Mesothelial cell of epicardium (in vitro differentiated cells): ENCODE measurements at regions not wholly inside any gene's neighbourhood (a gene's known extent, or its start where the extent isn't known, plus 50 kb on each side); places are given as distances from the start of the nearest gene placed in this dataset.
"Not testable (repeated sequence)": the region's sequence is repeated elsewhere in the genome, so short reads cannot be mapped to it uniquely, and the experiment has no call there.

Experiments
- DNase-seq, 2 experiments: peaks; one replicate each; pipeline ENCODE4 v3.0.0; 2021; ENCODE audit warnings: low spot score in 2 of 2; ENCODE audit not compliant: unreplicated experiment in 2 of 2
- H3K27ac Mint-ChIP-seq: 2 replicates; pipeline ENCODE4 v1.8.0; 2021; ENCODE audit warnings: mixed read lengths
- H3K27me3 Mint-ChIP-seq: 2 replicates; pipeline ENCODE4 v1.8.0; 2021; ENCODE audit warnings: low read depth, mixed read lengths
- H3K36me3 Mint-ChIP-seq: 2 replicates; pipeline ENCODE4 v1.8.0; 2021; ENCODE audit warnings: mixed read lengths
- H3K4me1 Mint-ChIP-seq: 2 replicates; pipeline ENCODE4 v1.8.0; 2021; ENCODE audit warnings: mixed read lengths
- H3K4me3 Mint-ChIP-seq: 2 replicates; pipeline ENCODE4 v1.8.0; 2021; ENCODE audit warnings: mild to moderate bottlenecking, moderate library complexity, mixed read lengths
- H3K9me3 Mint-ChIP-seq: 2 replicates; pipeline ENCODE4 v1.8.0; 2021; ENCODE audit warnings: mixed read lengths
- TF ChIP-seq, protein P1 (sequence below): fragments of 200-600 bp; sonication (generic); IDR thresholded peaks from one replicate; pipeline ENCODE4 v1.5.0; 2021; ENCODE audit warnings: antibody characterized with exemption; ENCODE audit not compliant: unreplicated experiment

- no peaks in the 10 kb centered on the region for H3K36me3 Mint-ChIP-seq
- no peak overlapping the region for H3K4me3 Mint-ChIP-seq
- TF ChIP-seq, protein P1, sequence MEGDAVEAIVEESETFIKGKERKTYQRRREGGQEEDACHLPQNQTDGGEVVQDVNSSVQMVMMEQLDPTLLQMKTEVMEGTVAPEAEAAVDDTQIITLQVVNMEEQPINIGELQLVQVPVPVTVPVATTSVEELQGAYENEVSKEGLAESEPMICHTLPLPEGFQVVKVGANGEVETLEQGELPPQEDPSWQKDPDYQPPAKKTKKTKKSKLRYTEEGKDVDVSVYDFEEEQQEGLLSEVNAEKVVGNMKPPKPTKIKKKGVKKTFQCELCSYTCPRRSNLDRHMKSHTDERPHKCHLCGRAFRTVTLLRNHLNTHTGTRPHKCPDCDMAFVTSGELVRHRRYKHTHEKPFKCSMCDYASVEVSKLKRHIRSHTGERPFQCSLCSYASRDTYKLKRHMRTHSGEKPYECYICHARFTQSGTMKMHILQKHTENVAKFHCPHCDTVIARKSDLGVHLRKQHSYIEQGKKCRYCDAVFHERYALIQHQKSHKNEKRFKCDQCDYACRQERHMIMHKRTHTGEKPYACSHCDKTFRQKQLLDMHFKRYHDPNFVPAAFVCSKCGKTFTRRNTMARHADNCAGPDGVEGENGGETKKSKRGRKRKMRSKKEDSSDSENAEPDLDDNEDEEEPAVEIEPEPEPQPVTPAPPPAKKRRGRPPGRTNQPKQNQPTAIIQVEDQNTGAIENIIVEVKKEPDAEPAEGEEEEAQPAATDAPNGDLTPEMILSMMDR: no peak
These were observed 207.0 kb upstream of the ATP10A start for GRCh38 chr15:26070095-26070532.

DNA sequence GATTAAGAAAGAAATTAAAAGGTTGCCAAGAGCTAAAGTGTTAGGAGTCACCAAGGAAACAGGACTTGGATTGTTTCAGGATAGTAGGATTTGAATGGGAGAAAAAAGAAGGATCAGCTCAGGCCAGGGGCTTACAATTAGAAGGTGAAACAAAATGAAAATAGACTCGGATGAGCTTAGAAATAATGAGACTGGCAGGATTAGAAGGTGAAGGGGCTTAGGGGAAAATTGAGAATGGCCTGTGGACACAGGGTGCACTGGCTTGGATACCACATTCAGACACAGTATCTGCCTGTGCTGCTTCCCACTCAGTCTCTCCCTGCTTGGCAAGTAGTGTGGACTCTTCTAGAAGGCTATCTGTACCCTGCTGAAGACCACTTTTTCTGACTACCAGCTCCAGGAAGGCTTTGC, 206.1 kb upstream of the ATP10A start:
- H3K36me3 Mint-ChIP-seq: no peaks in the 10 kb centered on the region

More at GRCh38 chr15:26070095-26070532, 207.0 kb upstream of the ATP10A start:
- no peak overlapping the region for H3K27ac Mint-ChIP-seq
- no peaks in the 10 kb centered on the region for H3K27me3 Mint-ChIP-seq
- H3K9me3 Mint-ChIP-seq: no peaks in the 10 kb centered on the region
- no peak for DNase-seq
- peaks cover 38% of the 10 kb centered on the region for H3K4me1 Mint-ChIP-seq

GRCh38 chr15:26066896-26067295, 203.8 kb upstream of the ATP10A start:
- Mint-ChIP-seq H3K36me3 (no peaks in the 10 kb centered on the region), H3K27me3 (no peaks in the 10 kb centered on the region), H3K4me1 (peaks cover 38% of the 10 kb centered on the region), H3K27ac (peak overlapping the region; percentile 58), H3K4me3 (no peak overlapping the region), H3K9me3 (no peaks in the 10 kb centered on the region)
- TF ChIP-seq, protein P1: no peak
- no peak for DNase-seq

More for the DNA sequence above, 206.1 kb upstream of the ATP10A start:
- no peak for DNase-seq
- TF ChIP-seq, protein P1: no peak
- Mint-ChIP-seq H3K4me3 (no peak overlapping the region), H3K27ac (no peak overlapping the region), H3K27me3 (no peaks in the 10 kb centered on the region), H3K9me3 (no peaks in the 10 kb centered on the region), H3K4me1 (peaks cover 38% of the 10 kb centered on the region)

DNA sequence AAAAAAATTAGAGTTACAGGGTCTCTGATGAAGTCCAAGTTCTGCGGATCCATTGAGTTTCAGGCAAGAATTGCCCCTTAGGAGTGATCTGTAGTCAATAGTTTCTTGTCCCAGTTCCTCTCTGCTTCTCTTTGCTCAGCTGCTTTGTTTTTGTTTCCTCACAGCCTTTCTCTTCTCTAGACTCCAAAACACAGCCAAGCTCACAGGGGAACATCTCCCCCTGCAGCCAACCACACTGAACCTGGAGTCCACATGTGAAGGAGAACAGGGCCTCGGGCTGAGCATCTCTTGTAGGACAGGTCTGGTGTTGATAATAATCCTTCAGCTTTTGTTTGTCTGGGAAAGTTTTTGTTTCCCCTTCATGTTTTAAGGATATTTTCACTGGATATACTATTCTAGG, 202.6 kb upstream of the ATP10A start:
- Mint-ChIP-seq H3K27ac (peak overlapping the region; percentile 49), H3K4me1 (peaks cover 38% of the 10 kb centered on the region), H3K9me3 (no peaks in the 10 kb centered on the region), H3K36me3 (no peaks in the 10 kb centered on the region), H3K4me3 (no peak overlapping the region), H3K27me3 (no peaks in the 10 kb centered on the region)
- no peak for DNase-seq
- TF ChIP-seq, protein P1: no peak

GRCh38 chr15:26061248-26061647, 198.1 kb upstream of the ATP10A start:
- H3K4me3 Mint-ChIP-seq: no peak overlapping the region
- H3K36me3 Mint-ChIP-seq: no peaks in the 10 kb centered on the region
- no peak for DNase-seq
- TF ChIP-seq, protein P1: no peak
- no peaks in the 10 kb centered on the region for H3K27me3 Mint-ChIP-seq
- peaks cover 11% of the 10 kb centered on the region for H3K9me3 Mint-ChIP-seq
- no peak overlapping the region for H3K27ac Mint-ChIP-seq
- peaks cover 7% of the 10 kb centered on the region for H3K4me1 Mint-ChIP-seq

DNA sequence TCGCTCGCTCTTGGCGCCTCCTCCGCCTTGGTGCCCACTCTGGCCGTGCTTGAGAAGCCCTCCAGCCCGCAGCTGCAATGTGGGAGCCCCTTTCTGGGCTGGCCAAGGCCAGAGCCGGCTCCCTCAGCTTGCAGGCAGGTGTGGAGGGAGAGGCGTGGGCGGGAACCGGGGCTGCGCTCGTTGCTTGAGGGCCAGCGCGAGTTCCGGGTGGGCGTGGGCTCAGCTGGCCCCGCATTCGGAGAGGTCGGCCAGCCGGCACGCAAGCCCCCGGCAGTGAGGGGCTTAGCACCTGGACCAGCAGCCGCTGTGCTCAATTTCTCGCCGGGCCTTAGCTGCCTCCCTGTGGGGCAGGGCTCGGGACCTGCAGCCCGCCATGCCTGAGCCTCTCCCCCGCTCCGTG, 193.6 kb upstream of the ATP10A start:
- not testable (repeated sequence) for H3K4me3 Mint-ChIP-seq, H3K27ac Mint-ChIP-seq, DNase-seq, H3K36me3 Mint-ChIP-seq, H3K27me3 Mint-ChIP-seq, H3K4me1 Mint-ChIP-seq
- H3K9me3 Mint-ChIP-seq: peaks cover 11% of the 10 kb centered on the region
